ENCODE measurements at regions not wholly inside any gene's neighbourhood (a gene's known extent, or its start where the extent isn't known, plus 50 kb on each side); places are given as distances from the start of the nearest gene placed in this dataset.

DNA sequence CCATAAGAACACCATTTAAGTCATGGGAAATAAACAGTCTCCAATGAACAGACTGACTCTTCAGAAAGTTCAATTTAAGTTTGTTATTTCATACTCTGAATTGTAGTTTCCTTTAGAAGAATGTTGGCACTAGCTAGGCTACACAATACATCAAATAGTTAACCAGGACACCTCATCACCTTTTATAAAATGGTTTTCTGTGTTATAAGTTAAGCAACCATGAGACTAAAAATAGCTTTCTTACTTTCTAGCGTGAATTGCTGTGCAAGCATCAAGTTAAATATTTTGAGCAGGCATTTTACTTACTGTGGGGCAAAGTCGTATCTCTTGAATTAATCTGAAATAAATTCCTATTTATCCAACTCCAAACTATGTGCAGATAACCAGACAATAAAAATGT is 1092.6 kb upstream of the SLC39A10 start (continued):
- TF ChIP-seq, protein P1, sequence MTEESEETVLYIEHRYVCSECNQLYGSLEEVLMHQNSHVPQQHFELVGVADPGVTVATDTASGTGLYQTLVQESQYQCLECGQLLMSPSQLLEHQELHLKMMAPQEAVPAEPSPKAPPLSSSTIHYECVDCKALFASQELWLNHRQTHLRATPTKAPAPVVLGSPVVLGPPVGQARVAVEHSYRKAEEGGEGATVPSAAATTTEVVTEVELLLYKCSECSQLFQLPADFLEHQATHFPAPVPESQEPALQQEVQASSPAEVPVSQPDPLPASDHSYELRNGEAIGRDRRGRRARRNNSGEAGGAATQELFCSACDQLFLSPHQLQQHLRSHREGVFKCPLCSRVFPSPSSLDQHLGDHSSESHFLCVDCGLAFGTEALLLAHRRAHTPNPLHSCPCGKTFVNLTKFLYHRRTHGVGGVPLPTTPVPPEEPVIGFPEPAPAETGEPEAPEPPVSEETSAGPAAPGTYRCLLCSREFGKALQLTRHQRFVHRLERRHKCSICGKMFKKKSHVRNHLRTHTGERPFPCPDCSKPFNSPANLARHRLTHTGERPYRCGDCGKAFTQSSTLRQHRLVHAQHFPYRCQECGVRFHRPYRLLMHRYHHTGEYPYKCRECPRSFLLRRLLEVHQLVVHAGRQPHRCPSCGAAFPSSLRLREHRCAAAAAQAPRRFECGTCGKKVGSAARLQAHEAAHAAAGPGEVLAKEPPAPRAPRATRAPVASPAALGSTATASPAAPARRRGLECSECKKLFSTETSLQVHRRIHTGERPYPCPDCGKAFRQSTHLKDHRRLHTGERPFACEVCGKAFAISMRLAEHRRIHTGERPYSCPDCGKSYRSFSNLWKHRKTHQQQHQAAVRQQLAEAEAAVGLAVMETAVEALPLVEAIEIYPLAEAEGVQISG (CRISPR knock-in tag; IDR thresholded peaks at IDR 0.05): no peak
- TF ChIP-seq, protein P2, sequence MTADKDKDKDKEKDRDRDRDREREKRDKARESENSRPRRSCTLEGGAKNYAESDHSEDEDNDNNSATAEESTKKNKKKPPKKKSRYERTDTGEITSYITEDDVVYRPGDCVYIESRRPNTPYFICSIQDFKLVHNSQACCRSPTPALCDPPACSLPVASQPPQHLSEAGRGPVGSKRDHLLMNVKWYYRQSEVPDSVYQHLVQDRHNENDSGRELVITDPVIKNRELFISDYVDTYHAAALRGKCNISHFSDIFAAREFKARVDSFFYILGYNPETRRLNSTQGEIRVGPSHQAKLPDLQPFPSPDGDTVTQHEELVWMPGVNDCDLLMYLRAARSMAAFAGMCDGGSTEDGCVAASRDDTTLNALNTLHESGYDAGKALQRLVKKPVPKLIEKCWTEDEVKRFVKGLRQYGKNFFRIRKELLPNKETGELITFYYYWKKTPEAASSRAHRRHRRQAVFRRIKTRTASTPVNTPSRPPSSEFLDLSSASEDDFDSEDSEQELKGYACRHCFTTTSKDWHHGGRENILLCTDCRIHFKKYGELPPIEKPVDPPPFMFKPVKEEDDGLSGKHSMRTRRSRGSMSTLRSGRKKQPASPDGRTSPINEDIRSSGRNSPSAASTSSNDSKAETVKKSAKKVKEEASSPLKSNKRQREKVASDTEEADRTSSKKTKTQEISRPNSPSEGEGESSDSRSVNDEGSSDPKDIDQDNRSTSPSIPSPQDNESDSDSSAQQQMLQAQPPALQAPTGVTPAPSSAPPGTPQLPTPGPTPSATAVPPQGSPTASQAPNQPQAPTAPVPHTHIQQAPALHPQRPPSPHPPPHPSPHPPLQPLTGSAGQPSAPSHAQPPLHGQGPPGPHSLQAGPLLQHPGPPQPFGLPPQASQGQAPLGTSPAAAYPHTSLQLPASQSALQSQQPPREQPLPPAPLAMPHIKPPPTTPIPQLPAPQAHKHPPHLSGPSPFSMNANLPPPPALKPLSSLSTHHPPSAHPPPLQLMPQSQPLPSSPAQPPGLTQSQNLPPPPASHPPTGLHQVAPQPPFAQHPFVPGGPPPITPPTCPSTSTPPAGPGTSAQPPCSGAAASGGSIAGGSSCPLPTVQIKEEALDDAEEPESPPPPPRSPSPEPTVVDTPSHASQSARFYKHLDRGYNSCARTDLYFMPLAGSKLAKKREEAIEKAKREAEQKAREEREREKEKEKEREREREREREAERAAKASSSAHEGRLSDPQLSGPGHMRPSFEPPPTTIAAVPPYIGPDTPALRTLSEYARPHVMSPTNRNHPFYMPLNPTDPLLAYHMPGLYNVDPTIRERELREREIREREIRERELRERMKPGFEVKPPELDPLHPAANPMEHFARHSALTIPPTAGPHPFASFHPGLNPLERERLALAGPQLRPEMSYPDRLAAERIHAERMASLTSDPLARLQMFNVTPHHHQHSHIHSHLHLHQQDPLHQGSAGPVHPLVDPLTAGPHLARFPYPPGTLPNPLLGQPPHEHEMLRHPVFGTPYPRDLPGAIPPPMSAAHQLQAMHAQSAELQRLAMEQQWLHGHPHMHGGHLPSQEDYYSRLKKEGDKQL (CRISPR knock-in tag; IDR thresholded peaks at IDR 0.05; ENCODE audit: low read depth): no peak
- TF ChIP-seq ARNT (IDR thresholded peaks at IDR 0.05) (no peak), ZNF747 (CRISPR knock-in tag; IDR thresholded peaks at IDR 0.05; ENCODE audit: borderline replicate concordance) (no peak), HNF4G (IDR thresholded peaks at IDR 0.05; ENCODE audit: borderline replicate concordance, low read depth, low read length) (no peak), HNF4G (CRISPR knock-in tag; IDR thresholded peaks at IDR 0.05; ENCODE audit: borderline replicate concordance, low read depth) (no peak), MIER3 (CRISPR knock-in tag; IDR thresholded peaks at IDR 0.05; ENCODE audit: borderline replicate concordance) (no peak), ZFP37 (CRISPR knock-in tag; IDR thresholded peaks at IDR 0.05; ENCODE audit: borderline replicate concordance) (no peak)
- TF ChIP-seq, protein P3, sequence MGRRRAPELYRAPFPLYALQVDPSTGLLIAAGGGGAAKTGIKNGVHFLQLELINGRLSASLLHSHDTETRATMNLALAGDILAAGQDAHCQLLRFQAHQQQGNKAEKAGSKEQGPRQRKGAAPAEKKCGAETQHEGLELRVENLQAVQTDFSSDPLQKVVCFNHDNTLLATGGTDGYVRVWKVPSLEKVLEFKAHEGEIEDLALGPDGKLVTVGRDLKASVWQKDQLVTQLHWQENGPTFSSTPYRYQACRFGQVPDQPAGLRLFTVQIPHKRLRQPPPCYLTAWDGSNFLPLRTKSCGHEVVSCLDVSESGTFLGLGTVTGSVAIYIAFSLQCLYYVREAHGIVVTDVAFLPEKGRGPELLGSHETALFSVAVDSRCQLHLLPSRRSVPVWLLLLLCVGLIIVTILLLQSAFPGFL (CRISPR knock-in tag; IDR thresholded peaks at IDR 0.05): no peak
- TF ChIP-seq, protein P4, sequence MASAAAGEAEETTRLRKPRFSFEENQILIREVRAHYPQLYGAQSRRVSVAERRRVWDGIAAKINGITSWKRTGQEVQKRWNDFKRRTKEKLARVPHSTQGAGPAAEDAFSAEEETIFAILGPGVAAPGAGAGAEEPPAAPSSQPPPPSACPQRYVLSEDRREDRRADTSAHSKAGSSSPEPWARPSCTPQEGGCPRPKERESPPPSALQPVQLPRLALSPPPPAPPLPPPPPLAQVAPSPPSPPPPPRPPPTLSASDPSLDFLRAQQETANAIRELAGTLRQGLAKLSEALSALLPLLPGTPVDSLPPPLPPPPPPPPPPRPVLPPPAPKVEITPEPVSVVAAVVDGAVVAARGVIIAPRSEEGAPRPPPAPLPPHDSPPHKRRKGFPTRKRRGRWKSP (CRISPR knock-in tag; IDR thresholded peaks at IDR 0.05): no peak
